A673 (cell line): ENCODE measurements at regions not wholly inside any gene's neighbourhood (a gene's known extent, or its start where the extent isn't known, plus 50 kb on each side); places are given as distances from the start of the nearest gene placed in this dataset.
"Not testable (repeated sequence)": the region's sequence is repeated elsewhere in the genome, so short reads cannot be mapped to it uniquely, and the experiment has no call there.

Experiments used
- BruUV-seq: library from RNA; stranded (reverse); fragments of 400-500 nt; replicated peaks from 2 replicates; lab custom pipeline; 2021; lab: Mats Ljungman, UMichigan
- CTCF ChIA-PET: fragments of 300-600 bp; sonication (Branson Sonifier 250); formaldehyde crosslinking; loops from one replicate; lab custom pipeline; 2022; ENCODE audit warnings: antibody characterized with exemption; lab: Charles Lee
- POLR2A ChIA-PET: fragments of 300-600 bp; sonication (Branson Sonifier 250); formaldehyde crosslinking; loops from one replicate; lab custom pipeline; 2022; ENCODE audit warnings: antibody characterized with exemption; ENCODE audit not compliant: low non-redundant PET; lab: Charles Lee
- DNase-seq: peaks from one replicate; pipeline ENCODE4 v3.0.0-alpha.2; 2015; ENCODE audit warnings: low spot score
- H3K27ac ChIP-seq: fragments of 200-600 bp; sonication (generic); 2 replicates; pipeline ENCODE4 v1.5.1; 2016; ENCODE audit warnings: mixed run types, low read depth, mild to moderate bottlenecking, mixed read lengths, antibody characterized with exemption, low read length; ENCODE audit not compliant: poor library complexity, severe bottlenecking
- H3K27me3 ChIP-seq: fragments of 200-600 bp; sonication (generic); replicated peaks from 2 replicates; pipeline ENCODE4 v1.6.1; 2017; ENCODE audit warnings: mixed run types, low read depth, mild to moderate bottlenecking, mixed read lengths, antibody characterized with exemption, low read length; ENCODE audit not compliant: insufficient read depth, poor library complexity
- H3K36me3 ChIP-seq: fragments of 200-600 bp; sonication (generic); 2 replicates; pipeline ENCODE4 v1.6.1; 2016; ENCODE audit warnings: mixed run types, mild to moderate bottlenecking, mixed read lengths, antibody characterized with exemption, low read length; ENCODE audit not compliant: insufficient read depth, poor library complexity, severe bottlenecking
- H3K4me1 ChIP-seq: fragments of 200-600 bp; sonication (generic); 2 replicates; pipeline ENCODE4 v1.6.1; 2017; ENCODE audit warnings: mixed run types, mild to moderate bottlenecking, mixed read lengths, antibody characterized with exemption, low read length; ENCODE audit not compliant: insufficient read depth, poor library complexity, severe bottlenecking
- H3K4me3 ChIP-seq: fragments of 200-600 bp; sonication (generic); 2 replicates; pipeline ENCODE4 v1.5.1; 2016; ENCODE audit warnings: low read depth, mixed run types, mild to moderate bottlenecking, mixed read lengths, low read length; ENCODE audit not compliant: poor library complexity, severe bottlenecking
- H3K9me3 ChIP-seq: fragments of 200-600 bp; sonication (generic); 2 replicates; pipeline ENCODE4 v1.6.1; 2016; ENCODE audit warnings: mixed run types, low read depth, mild to moderate bottlenecking, mixed read lengths, antibody characterized with exemption, low read length; ENCODE audit not compliant: poor library complexity, severe bottlenecking
- CTCF ChIP-seq: fragments of 300-800, 200-600 bp; sonication (generic); conservative IDR thresholded peaks from 2 replicates; pipeline ENCODE4 v1.5.1; 2017; ENCODE audit warnings: low read depth, mild to moderate bottlenecking, antibody characterized with exemption, low read length, moderate library complexity, mixed read lengths
- EZH2 ChIP-seq: fragments of 200-600 bp; sonication (generic); IDR thresholded peaks from 2 replicates; pipeline ENCODE4 v1.6.1; 2017; ENCODE audit warnings: borderline replicate concordance, low read depth, mild to moderate bottlenecking, mixed read lengths, antibody characterized with exemption, low read length; ENCODE audit not compliant: poor library complexity, severe bottlenecking
- intact Hi-C: fragments of 100-400 bp; cut with micrococcal nuclease; formaldehyde crosslinking; loops from one replicate; pipeline ENCODE4 v1.10.0; 2022; ENCODE audit not compliant: unreplicated experiment

DNA sequence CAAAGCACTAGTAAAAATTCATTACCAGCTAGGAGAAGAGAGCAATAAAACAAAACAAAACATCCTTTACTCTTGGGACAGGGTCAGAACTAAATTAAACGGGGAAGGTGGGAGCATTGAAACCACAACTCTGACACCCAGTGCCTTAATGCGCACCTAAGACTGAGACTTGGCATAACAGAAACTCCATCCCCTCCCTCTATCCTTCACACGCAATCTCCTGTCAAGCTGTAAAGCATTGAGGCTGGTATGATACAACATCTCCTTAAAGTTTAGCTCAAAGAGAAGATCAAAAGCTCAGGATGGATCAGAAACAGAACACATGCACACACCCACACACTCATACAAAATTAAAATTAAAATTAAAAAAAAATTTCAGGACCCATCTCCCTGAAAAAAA lies 951.3 kb downstream of the STIM2 start:
- ChIA-PET CTCF (no interaction called here), POLR2A (no interaction called here)
- no peak for TF ChIP-seq EZH2
- no peak for TF ChIP-seq CTCF
- intact Hi-C loops, result no loop called here
- no TSS peak for BruUV-seq
- Histone ChIP-seq H3K27ac (no peak overlapping the region), H3K9me3 (no peaks in the 10 kb centered on the region), H3K4me1 (no peaks in the 10 kb centered on the region), H3K4me3 (no peak overlapping the region), H3K27me3 (no peaks in the 10 kb centered on the region), H3K36me3 (no peaks in the 10 kb centered on the region)
- DNase-seq, result no peak

- intact Hi-C loops, POLR2A ChIA-PET: not testable (repeated sequence)
Observed at GRCh38 chr4:27813226-27813625, 952.6 kb downstream of the STIM2 start.

GRCh38 chr4:27813699-27814425 lies 953.2 kb downstream of the STIM2 start:
- H3K27me3 ChIP-seq, H3K36me3 ChIP-seq, intact Hi-C loops, BruUV-seq, H3K4me1 ChIP-seq, H3K9me3 ChIP-seq, H3K27ac ChIP-seq, CTCF ChIA-PET, POLR2A ChIA-PET, H3K4me3 ChIP-seq, DNase-seq: not testable (repeated sequence)

More at GRCh38 chr4:27813226-27813625, 952.6 kb downstream of the STIM2 start:
- H3K9me3 ChIP-seq, H3K4me3 ChIP-seq, H3K36me3 ChIP-seq, DNase-seq, H3K27me3 ChIP-seq, BruUV-seq, H3K4me1 ChIP-seq, H3K27ac ChIP-seq, CTCF ChIA-PET: not testable (repeated sequence)

GRCh38 chr4:27819246-27819645 lies 958.6 kb downstream of the STIM2 start:
- Histone ChIP-seq H3K36me3 (no peaks in the 10 kb centered on the region), H3K27ac (no peak overlapping the region), H3K9me3 (no peaks in the 10 kb centered on the region), H3K4me1 (no peaks in the 10 kb centered on the region), H3K4me3 (no peak overlapping the region), H3K27me3 (no peaks in the 10 kb centered on the region)
- TF ChIP-seq EZH2, result no peak
- no peak for TF ChIP-seq CTCF
- intact Hi-C loops, result no loop called here
- DNase-seq, result no peak
- no TSS peak for BruUV-seq
- CTCF ChIA-PET, result no interaction called here
- POLR2A ChIA-PET, result no interaction called here
